Skeletal muscle cell (primary cell): ENCODE measurements at regions not wholly inside any gene's neighbourhood (a gene's known extent, or its start where the extent isn't known, plus 50 kb on each side); places are given as distances from the start of the nearest gene placed in this dataset.

ENCODE experiments used
- DNase-seq: peaks from one replicate; pipeline ENCODE4 v3.0.0-alpha.2; 2010; ENCODE audit warnings: low read depth
- H3K4me3 ChIP-seq: 2 replicates; pipeline ENCODE4 v1.5.1; 2011; ENCODE audit warnings: low read depth, mild to moderate bottlenecking, control low read depth, low read length, moderate library complexity

DNA sequence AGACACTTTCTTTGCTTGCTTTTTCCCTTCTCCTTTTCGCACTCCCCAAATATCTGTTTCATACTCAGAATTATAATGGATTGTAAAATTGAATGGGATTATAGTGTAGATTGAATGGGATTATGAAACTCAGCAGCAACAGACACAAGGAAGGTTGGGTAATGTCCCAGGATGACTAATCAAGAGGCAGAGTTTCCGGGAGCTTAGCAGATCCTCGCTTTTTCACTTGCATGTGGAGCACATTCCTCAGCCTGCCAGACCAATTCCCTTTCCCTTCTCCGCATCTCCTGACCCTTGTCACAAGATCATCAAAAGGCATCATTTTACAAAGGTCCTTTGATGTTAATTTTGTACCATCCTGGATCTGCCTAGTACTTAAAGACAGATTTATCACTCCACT, 55.1 kb upstream of the SLC1A1 start:
- DNase-seq = peak; percentile 17
- H3K4me3 ChIP-seq = no peak overlapping the region

DNA sequence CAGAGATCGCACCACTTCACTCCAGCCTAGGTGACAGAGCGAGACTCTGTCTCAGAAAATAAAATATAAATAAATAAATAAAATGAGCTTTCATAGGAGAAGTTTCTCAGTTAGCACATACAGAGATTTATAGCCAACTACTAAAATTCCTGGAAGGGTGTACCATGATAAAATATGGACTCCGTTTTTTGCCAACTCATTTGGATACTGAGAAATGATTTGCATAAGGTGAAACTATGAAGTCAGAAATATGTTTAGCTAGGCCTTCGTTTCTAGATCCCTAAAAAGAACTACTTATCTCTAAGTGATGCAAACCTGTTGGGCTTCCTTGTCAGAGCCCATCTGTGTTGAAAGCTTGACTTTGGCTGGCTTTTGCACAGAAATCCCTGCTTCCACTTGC, 56.9 kb upstream of the SLC1A1 start:
- DNase-seq = no peak
- no peak overlapping the region for H3K4me3 ChIP-seq

DNA sequence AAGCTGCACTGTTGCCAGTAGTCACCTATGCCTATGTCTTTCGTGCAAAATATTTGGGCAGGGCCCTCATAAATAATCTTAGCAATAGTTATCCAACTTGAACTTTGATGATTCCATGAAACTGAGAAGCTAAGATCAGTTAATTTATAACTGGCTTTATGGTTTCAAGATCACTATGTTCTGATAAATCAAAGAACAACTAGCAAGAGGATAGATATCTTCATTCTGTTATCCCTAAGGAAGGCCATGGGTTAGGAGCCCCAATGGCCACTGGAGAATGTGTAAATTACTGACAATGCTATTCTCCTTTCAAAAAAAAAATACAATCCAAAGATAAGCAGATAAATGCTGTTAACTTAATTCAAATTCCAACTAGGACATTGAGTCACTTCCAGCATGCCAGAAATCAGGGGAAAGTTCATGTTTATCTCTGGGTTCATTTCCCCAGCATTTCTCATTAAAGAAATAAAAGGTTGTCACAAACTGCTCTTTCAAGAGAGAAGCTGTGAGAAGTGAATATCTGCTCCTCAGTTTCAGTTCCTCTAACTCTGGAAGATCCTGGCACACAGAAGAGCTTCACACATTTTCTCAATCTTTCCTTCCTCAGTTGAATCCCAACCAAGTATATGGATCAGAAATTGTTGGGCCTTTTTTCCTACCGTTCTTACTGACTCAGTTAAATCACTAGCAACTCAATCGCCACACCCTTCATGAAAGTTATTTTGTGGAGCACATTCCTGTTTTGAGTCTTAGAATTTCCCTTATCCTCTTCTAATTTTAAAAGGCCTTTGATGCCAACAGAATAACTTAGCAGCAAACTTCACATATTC, 59.6 kb upstream of the SLC1A1 start:
- H3K4me3 ChIP-seq = no peak overlapping the region

DNA sequence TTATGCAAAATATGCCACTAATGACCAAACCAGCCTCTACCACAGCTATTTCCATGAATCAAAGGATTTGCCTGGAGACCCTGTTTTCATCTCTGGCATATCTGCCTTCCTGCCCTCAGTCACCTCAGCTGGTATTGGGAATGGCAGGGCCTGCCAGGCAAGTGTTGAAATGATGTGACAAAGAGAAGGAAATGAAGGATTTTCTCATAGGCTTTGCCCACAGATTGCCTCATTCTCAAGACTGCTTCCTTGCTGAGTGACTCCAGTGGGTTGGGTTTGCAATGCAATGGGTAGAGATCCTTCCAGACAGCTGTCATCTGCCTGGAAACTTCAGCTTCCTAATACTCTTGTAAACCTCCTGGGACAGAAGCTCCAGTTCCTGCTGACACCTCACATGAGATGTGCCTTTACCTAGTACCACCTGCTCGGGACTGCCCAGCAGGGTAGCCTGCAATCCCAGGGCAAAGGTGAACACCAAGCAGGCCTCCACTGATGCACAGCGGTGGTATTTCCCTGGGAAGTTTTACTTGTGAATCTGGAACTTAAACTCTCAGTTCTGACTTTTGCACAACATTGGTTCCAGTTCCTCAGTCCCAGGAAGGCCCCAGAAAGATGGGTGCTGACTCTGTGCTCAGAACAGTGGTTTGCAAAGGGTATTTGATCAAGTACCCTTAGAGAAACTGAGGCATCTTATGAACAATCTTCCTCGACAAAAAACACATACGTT, 64.8 kb upstream of the SLC1A1 start:
- no peak for DNase-seq
- H3K4me3 ChIP-seq = no peak overlapping the region

More for the DNA sequence above, 59.6 kb upstream of the SLC1A1 start:
- DNase-seq = no peak

DNA sequence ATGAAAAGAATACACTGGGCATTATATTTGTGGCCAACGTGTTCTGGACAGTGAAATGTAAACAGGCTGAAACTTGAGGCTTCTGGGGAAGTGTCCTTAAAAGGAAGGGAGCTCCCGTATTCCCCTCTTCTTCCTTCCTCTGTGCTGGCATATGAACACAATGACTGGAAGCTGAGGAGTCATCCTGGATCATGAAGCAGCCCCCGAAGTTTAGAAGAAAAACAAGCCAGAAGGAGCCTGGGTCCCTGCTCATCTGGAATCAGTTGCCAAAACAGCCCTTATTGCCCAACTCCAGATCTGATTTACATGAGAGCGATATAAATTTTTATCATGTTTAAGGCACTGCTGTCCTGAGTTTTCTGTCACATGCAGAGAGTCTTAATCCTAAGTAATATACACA, 65.4 kb upstream of the SLC1A1 start:
- no peak for DNase-seq
- H3K4me3 ChIP-seq = no peak overlapping the region

DNA sequence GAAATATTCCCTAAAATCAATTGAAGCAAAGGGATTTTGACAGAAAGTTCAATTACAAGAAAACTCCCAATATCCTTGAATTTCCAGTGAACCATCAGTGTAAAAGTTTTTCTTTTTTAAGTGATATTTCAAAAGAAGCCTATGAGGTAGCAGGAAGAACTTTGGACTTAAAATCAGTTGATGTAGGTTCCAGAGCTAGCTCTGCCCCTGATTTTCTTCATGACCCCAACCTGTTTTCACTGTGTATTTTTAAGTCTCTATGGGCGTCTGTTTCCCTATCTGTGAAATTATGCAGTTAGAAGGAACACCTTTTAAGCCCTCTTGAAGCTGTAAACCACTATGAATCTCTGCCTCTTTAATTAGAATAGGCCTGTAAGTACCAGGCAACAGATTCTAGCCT, 66.2 kb upstream of the SLC1A1 start:
- no peak overlapping the region for H3K4me3 ChIP-seq
- no peak for DNase-seq

DNA sequence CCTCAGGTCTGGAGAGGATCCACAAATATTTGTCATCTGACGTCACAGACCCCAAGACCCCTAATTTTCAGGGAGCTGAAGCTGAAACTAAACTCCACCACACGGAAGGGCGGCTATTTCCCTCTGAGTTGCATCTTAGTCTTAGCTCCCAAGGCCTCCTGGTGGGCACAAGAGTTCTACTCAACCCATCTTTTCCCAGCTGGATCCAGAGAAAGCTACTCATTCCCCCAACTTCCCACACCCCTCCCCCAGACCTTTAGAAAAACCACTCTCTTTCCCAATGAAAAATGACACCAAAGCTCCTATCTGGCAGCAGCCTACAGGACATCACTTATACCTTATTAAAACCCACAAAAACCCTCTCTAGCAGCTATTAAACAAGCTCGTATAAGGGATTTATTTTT, 67.1 kb upstream of the SLC1A1 start:
- no peak overlapping the region for H3K4me3 ChIP-seq
- DNase-seq = no peak

DNA sequence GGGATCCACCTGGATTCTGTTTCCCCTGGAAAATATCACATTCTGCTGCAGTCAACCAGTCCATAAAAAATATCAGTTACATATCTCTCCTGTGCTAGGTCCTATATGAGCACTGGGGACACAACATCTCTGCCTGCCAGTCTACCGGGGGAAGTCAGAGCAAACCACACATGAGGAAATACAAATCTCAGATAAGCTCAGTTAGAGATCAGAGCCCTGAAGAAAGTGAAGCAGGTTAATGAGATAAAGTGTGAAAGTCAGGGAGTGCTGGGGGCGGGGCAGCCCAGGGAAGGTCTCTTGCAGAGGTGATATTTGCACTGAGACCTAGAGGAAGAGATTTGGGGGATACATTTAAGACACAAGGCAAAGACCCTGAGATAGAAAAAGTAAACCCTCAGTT, 67.8 kb upstream of the SLC1A1 start:
- H3K4me3 ChIP-seq = no peak overlapping the region
- DNase-seq = no peak

DNA sequence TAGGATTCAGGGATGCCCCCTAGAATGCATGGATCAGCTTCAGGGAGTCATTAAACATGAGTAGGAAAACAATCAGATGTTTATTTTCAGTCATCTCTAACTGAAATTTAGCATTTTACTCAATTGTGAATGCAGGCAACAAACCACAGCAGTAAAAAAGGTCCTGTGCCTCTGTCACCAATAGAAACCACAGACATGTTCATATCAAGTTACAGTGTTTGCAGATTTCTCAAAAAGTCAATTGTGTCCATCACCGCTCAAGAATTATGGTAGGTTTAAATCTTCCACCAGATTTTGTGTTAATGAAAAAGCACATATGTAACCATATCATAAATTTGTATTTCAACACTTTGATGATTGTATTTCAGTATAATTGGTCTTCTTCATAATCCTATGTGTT, 68.4 kb upstream of the SLC1A1 start:
- no peak overlapping the region for H3K4me3 ChIP-seq
- DNase-seq = no peak

DNA sequence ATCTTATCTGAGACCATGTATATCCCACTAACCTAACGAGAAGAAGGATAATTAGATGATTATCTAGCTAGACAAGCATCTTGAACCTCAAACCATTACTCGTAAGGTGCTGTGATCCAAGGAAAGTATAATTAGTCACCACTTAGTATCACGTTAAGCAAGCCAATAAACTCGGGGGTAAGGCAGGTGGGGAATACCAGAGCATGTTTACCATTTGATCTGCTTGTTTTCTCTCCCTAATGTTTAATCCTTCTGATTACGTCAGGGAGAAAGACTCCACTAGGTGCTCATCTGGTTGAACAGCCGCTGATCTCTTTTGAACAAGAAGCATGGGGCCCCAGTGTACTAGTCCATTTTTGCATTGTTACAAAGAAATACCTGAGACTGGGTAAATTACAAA, 69.9 kb upstream of the SLC1A1 start:
- H3K4me3 ChIP-seq = no peak overlapping the region
- DNase-seq = no peak

DNA sequence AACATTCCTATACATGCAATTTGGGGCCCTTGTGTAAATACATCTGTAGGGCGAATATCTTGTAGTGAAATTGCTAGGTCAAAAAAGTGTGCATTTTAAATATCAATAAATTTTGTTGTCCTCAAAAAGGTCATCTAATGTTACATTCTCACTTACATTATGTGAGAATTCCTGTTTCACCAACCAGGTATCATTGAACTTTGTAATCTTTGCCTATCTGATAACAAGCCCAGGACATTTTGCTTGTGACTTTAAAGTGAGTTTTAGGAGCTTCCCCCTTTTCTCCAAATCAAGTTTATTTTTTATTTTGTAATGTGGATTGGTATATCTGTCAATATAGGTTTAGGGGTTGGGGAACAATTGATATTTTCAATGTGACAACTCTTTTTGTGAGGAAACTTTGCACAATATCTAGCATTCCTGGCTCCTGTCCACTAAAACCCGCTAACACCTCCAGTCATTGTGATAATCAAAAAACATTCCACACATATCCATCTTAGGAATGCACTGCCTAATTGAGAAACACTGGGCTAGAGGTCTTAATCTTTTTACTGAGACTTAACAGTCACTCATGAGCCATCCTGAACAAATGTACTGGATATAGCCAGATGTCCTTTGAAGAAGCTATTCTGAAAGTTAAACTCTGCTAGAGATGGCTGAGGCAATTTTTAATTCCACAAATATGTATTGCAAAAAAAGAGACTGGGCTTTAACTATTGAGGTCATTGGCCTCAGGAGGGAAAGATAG, 72.5 kb upstream of the SLC1A1 start:
- H3K4me3 ChIP-seq = no peak overlapping the region
- no peak for DNase-seq

DNA sequence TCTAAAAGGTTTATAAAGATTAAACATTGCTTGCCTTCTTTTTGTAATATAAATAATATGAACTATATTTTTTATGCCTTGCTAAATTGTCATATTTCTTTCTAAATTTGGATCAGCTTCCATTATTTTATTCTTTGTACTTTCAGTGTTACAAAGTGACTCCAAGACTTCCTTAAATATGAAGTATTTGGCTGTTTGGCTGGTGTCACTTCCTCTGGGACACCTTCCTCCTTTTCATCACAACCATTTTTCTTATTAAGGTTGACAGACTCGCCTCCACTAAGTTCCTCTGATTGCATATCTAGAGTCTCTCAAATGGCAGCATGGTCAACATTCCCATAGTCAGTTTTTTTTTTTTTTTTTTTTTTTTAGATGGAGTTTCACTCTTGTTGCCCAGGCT, 73.8 kb upstream of the SLC1A1 start:
- no peak for DNase-seq
- no peak overlapping the region for H3K4me3 ChIP-seq

DNA sequence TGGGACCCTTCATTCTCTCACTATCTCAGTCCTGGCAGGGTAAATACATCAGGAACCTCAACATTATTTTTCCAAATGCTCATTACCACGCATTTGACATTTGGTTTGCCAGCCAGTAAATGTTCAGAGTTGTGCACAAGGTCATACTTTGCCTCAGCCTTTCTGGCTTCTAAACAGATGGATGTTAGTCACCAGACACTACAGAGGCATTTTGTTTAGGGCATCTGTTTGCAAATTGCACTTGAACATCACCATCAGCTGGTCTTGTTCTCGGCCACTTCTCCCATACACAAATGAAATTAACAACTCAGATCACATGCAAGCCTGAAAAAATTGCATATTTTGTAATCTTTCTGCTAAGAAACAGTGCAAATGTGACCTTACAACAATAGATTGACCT, 75.0 kb upstream of the SLC1A1 start:
- no peak overlapping the region for H3K4me3 ChIP-seq
- no peak for DNase-seq

DNA sequence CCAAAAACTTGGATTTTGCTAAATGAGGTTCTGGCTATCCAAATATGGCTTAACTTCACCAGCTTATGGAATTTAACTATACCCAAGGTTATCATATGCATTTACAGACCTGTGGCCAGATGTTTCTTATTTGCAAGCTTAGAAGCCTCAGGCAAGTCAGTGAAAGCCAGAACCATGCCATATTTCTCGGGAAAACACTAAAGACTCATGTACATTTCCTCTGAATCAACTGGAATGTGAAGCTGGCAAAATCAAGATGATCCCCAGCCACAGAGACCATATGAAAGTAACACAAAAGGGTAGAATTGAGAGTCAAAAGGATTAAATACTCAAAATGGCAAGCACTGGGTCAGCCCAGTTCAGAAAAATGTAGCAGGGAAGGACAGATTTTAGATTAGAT, 76.4 kb upstream of the SLC1A1 start:
- no peak overlapping the region for H3K4me3 ChIP-seq
- DNase-seq = no peak

DNA sequence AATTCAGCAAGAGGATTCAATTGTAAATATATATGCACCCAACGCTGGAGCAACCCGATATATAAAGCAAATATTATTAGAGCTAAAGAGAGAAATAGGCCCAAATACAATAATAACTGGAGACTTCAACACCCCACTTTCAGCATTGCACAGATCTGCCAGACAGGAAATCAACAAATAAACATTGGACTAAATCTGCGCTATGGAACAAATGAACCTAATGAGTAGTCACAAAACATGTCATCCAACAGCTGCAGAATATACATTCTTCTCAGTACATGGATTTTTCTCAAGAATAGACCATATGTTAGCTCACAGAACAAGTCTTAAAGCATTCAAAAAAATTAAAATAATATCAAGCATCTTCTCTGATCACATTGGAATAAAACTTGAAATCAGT, 86.1 kb upstream of the SLC1A1 start:
- DNase-seq = no peak
- H3K4me3 ChIP-seq = no peak overlapping the region

DNA sequence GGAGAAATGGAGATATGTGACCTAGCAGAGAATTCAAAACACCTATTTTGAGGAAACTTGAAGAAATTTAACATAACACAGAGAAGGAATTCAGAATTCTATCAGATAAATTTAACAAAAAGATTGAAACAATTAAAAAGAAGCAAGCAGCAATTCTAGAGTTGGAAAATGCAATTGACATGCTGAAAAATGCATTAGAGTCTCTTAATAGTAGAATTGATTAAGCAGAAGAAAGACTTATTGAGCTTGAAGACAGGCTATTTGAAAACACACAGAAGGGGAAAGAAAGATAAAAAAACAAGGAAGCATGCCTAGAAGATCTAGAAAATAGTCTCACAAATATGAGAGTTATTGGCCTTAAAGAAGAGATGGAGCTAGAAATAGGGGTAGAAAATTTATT, 87.8 kb upstream of the SLC1A1 start:
- no peak for DNase-seq
- no peak overlapping the region for H3K4me3 ChIP-seq

DNA sequence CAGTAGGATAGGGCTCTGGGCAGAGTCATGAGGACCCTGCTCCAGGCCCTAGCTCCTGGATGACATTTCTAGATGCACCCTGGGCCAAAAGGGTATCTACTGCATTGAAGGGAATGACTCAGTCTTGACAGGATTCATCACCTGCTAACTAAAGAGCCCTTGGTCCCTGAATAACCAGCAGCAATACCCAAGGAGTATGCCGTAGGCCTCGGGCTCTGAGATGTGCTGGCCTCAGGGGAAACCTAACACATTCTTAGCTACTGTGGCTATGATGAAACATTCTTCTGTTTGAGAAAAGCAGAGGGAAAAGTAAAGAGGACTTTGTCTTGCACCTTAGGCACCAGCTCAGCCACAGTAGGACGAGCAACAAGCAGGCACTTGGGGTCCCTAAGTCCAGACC, 89.5 kb upstream of the SLC1A1 start:
- no peak overlapping the region for H3K4me3 ChIP-seq

DNA sequence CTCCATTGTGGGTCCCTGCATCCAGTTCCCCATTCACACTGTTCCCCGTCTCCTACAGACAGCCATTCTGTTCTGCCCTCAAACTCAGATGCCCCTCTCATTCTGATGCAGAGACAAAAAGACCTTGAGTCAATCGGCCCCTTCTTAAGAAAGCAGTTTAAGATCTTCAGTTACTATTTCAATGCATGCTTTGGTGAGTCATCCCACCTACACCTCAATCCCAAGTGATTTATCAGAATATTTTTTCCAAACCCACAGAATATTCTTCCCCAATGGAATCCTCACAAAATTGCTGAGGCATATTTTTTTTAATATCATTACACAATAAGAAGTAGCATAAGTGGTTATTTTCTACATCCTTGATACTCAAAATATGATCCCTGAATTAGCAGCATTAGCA, 92.4 kb upstream of the SLC1A1 start:
- peak; percentile 36 for DNase-seq
- no peak overlapping the region for H3K4me3 ChIP-seq

More for the DNA sequence above, 89.5 kb upstream of the SLC1A1 start:
- no peak for DNase-seq

DNA sequence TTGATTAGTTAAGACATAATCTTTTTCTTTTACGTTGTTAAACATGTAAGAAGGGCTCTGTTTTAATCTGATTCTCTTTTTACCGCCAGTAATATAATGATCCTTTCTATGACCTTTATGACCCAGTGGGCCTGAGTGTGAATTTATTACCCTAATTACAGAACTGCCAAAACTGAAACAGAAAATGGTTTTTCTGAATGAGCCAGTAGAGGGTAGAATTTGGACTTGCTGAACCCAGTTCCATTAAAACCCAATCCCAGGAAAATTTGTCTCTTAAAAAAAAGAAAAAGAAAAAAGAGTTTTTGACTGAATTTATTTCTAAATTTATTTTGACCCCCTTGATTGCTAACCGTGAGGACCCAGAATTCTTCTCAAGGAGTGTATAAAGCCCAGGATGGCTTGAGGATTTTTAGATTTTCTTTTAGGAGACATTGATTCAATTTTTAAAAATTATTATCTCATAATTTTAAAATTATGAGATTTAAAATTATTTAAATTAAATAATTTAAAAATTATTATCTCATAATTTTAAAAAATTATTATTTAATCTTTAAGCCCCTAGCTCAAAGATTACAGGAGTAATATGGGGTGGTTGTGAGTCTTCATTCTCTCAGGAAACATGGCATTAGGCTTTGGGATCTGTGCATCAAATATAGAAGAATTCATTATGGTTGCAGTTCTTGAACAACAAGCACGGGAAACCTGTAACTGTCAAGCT, 94.1 kb upstream of the GLIS3 start:
- no peak overlapping the region for H3K4me3 ChIP-seq
- DNase-seq = no peak

DNA sequence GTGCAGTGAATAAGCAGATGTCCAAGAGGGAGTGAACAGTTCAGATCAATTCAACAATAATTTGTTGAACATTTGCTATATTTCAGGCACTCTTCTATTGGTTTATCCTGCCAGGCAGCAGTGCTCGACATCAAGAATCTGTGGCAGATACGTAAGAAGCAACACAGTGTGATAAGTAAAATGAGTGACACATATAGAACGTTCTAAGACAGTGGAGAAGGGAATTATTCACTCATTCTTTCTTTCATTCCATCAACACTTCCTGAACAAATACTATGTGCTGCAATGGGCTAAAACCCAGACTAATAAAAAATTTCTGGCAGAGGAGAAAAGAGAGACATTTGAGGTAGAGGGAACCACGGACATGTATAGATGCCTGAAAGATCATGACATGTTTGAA, 89.9 kb upstream of the GLIS3 start:
- no peak for DNase-seq
- H3K4me3 ChIP-seq = no peak overlapping the region
